ENCODE measurements at regions not wholly inside any gene's neighbourhood (a gene's known extent, or its start where the extent isn't known, plus 50 kb on each side); places are given as distances from the start of the nearest gene placed in this dataset.

DNA sequence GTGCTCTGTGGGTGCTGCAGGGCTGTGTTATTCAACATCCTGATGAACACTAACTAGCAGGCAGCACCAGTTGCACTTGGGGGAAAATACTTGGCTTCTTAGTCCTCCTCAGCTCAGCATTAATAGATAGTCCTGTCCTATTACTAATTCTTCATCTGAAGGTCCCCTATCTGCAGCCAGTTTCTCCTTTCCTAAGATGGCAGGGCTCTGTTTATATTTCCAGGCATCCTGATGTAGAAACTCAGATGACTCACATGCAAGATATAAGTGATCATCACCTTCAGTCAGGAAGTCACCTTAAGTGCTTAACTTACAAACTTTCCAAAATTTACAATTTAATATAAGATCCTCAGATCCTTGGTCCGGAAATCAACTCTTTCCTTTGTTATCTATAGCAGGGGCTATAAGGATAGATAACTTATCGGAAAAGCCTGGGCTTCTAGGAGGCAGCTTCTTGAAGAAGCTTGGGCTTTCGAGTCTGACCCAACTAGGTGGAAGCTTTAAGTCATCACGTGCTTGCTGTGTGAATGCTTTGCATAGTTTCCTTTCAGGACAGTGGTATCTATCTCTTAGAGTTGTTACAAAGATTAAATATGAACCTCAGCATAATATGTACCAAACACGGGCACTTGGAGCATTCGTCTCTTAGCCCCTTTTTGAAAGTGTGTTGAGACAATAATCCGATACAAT lies 181.0 kb upstream of the GRIP1 start:
- Histone ChIP-seq H4K20me1 (ENCODE audit: control insufficient read depth, extremely low read depth, insufficient read depth, low read length) (no peaks in the 10 kb centered on the region), H3K9me3 (ENCODE audit: control insufficient read depth, low read depth, low read length) (no peaks in the 10 kb centered on the region), H3K4me3 (ENCODE audit: control insufficient read depth in 2 of 3, extremely low read depth in 1 of 3, insufficient read depth in 2 of 3, low read depth in 1 of 3, low read length in 3 of 3) (no peak overlapping the region), H3K9ac (ENCODE audit: control insufficient read depth, extremely low read depth, insufficient read depth, low read length) (no peak overlapping the region), H3K27ac (ENCODE audit: control insufficient read depth, insufficient read depth, low read length) (no peak overlapping the region), H3K4me2 (ENCODE audit: control insufficient read depth, extremely low read depth, insufficient read depth, low read depth, low read length) (no peak overlapping the region), H3K36me3 (ENCODE audit: control insufficient read depth in 2 of 2, extremely low read depth in 1 of 2, insufficient read depth in 2 of 2, low read length in 2 of 2) (no peaks in the 10 kb centered on the region), H3K27me3 (ENCODE audit: control insufficient read depth, extremely low read depth, insufficient read depth, low read length) (no peaks in the 10 kb centered on the region), H2AFZ (ENCODE audit: control insufficient read depth, low read length) (no peak overlapping the region), H3K9me1 (ENCODE audit: control insufficient read depth, extremely low read depth, insufficient read depth, low read length) (no peaks in the 10 kb centered on the region), H3K79me2 (ENCODE audit: control insufficient read depth, insufficient read depth, low read length) (no peaks in the 10 kb centered on the region), H3K4me1 (ENCODE audit: control insufficient read depth, extremely low read depth, insufficient read depth, low read length) (no peaks in the 10 kb centered on the region)
- no peak for DNase-seq (ENCODE audit: low read depth, low spot score)
- dilution Hi-C loops (cut with MboI; ENCODE audit: extremely low pct_ligation_motif_present, low sequenced_read_pairs), result no loop called here
- no peak for FAIRE-seq
- TF ChIP-seq, protein P1, sequence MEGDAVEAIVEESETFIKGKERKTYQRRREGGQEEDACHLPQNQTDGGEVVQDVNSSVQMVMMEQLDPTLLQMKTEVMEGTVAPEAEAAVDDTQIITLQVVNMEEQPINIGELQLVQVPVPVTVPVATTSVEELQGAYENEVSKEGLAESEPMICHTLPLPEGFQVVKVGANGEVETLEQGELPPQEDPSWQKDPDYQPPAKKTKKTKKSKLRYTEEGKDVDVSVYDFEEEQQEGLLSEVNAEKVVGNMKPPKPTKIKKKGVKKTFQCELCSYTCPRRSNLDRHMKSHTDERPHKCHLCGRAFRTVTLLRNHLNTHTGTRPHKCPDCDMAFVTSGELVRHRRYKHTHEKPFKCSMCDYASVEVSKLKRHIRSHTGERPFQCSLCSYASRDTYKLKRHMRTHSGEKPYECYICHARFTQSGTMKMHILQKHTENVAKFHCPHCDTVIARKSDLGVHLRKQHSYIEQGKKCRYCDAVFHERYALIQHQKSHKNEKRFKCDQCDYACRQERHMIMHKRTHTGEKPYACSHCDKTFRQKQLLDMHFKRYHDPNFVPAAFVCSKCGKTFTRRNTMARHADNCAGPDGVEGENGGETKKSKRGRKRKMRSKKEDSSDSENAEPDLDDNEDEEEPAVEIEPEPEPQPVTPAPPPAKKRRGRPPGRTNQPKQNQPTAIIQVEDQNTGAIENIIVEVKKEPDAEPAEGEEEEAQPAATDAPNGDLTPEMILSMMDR (optimal IDR thresholded peaks at IDR 0.05 in 1 of 3, IDR thresholded peaks at IDR 0.05 in 1 of 3, conservative IDR thresholded peaks at IDR 0.05 in 1 of 3; ENCODE audit: extremely low read depth in 1 of 3, insufficient read depth in 2 of 3, low read length in 3 of 3), result no peak
- no peak for TF ChIP-seq EZH2 (IDR thresholded peaks at IDR 0.05; ENCODE audit: low read length)

DNA sequence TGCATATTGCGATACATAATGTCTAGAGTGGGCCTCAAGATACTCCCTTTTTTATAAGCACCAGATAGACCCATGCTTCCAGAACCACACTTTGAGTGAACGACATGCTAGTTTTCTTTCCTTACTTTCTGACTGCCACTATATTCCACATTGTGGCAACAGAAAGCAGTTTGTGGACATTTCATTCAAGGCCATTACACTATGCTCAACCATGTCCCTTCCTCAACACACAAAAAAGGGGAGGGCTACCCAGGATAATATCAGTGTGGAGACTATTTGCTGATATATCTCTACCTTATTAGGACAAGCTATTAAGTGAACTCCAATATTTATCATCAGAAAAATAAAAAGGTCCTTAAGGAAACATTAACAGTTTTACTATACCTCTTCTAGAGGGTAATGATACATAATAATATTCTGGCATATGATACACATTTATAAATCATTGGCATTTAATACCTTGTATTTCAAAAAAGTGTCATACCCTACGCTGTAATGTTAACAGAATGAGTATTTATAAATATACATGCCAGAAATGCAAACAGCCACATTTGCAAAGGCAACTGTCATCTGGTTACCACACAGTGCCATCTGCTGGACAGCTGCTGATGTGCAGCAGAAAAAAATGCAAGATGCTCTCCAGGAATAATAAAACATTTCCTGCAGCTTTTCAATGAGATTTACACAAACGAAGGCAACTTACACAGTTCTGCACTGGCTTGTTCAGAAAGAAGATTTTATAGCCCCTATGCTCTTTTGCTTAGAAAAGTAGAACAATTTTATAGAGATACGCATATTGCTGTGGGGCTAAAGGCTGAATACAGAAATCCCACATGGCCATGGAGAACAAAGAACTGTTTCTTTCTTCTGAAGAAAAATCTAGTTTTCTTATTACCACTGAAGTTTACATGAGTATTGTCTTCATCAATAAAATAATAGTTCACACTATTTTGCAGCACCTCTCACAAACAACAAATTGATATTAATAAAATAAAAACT lies 182.2 kb upstream of the GRIP1 start:
- FAIRE-seq (peak; percentile 94), DNase-seq (ENCODE audit: low read depth, low spot score) (peak; percentile 2)
- H4K20me1 ChIP-seq (ENCODE audit: control insufficient read depth, extremely low read depth, insufficient read depth, low read length), result no peaks in the 10 kb centered on the region
- TF ChIP-seq, protein P1 (optimal IDR thresholded peaks at IDR 0.05 in 1 of 3, IDR thresholded peaks at IDR 0.05 in 1 of 3, conservative IDR thresholded peaks at IDR 0.05 in 1 of 3; ENCODE audit: extremely low read depth in 1 of 3, insufficient read depth in 2 of 3, low read length in 3 of 3), result peak; percentile 81 to 96 (median 86)
- TF ChIP-seq EZH2 (IDR thresholded peaks at IDR 0.05; ENCODE audit: low read length), result no peak
- no peaks in the 10 kb centered on the region for H3K9me3 ChIP-seq (ENCODE audit: control insufficient read depth, low read depth, low read length)
- H3K9ac ChIP-seq (ENCODE audit: control insufficient read depth, extremely low read depth, insufficient read depth, low read length), result no peak overlapping the region
- no peaks in the 10 kb centered on the region for H3K9me1 ChIP-seq (ENCODE audit: control insufficient read depth, extremely low read depth, insufficient read depth, low read length)
- no peaks in the 10 kb centered on the region for H3K4me1 ChIP-seq (ENCODE audit: control insufficient read depth, extremely low read depth, insufficient read depth, low read length)
- H3K4me2 ChIP-seq (ENCODE audit: control insufficient read depth, extremely low read depth, insufficient read depth, low read depth, low read length), result no peak overlapping the region
- H3K36me3 ChIP-seq (ENCODE audit: control insufficient read depth in 2 of 2, extremely low read depth in 1 of 2, insufficient read depth in 2 of 2, low read length in 2 of 2), result no peaks in the 10 kb centered on the region
- no peak overlapping the region for H3K4me3 ChIP-seq (ENCODE audit: control insufficient read depth in 2 of 3, extremely low read depth in 1 of 3, insufficient read depth in 2 of 3, low read depth in 1 of 3, low read length in 3 of 3)
- no peaks in the 10 kb centered on the region for H3K79me2 ChIP-seq (ENCODE audit: control insufficient read depth, insufficient read depth, low read length)
- H3K27me3 ChIP-seq (ENCODE audit: control insufficient read depth, extremely low read depth, insufficient read depth, low read length), result no peaks in the 10 kb centered on the region
- H2AFZ ChIP-seq (ENCODE audit: control insufficient read depth, low read length), result no peak overlapping the region
- no peak overlapping the region for H3K27ac ChIP-seq (ENCODE audit: control insufficient read depth, insufficient read depth, low read length)
- dilution Hi-C loops (cut with MboI; ENCODE audit: extremely low pct_ligation_motif_present, low sequenced_read_pairs), result no loop called here

Data from keratinocyte (primary cell).